HG03139 (cell line): ENCODE measurements at regions not wholly inside any gene's neighbourhood (a gene's known extent, or its start where the extent isn't known, plus 50 kb on each side); places are given as distances from the start of the nearest gene placed in this dataset.
"Not testable (repeated sequence)": the region's sequence is repeated elsewhere in the genome, so short reads cannot be mapped to it uniquely, and the experiment has no call there.

Experiments
- ATAC-seq: cut with Tn5 transposase; IDR thresholded peaks from one replicate; pipeline ENCODE4 v1.9.1; 2021; ENCODE audit not compliant: unreplicated experiment

GRCh38 chr4:181822005-181822375 is 421.2 kb upstream of the TENM3 start:
- ATAC-seq: no peak

- no peak for ATAC-seq
Measured at GRCh38 chr4:181823183-181823582, 420.0 kb upstream of the TENM3 start.

GRCh38 chr4:181823645-181824044 is 419.6 kb upstream of the TENM3 start:
- no peak for ATAC-seq

- no peak for ATAC-seq
Measured at GRCh38 chr4:181825564-181825963, 417.6 kb upstream of the TENM3 start.

- ATAC-seq: no peak
Measured at GRCh38 chr4:181827246-181827645, 416.0 kb upstream of the TENM3 start.

GRCh38 chr4:181830404-181831035 is 412.7 kb upstream of the TENM3 start:
- no peak for ATAC-seq

GRCh38 chr4:181834071-181834470 is 409.1 kb upstream of the TENM3 start:
- no peak for ATAC-seq

GRCh38 chr4:181835348-181835747 is 407.9 kb upstream of the TENM3 start:
- ATAC-seq: no peak

- ATAC-seq: no peak
Measured at GRCh38 chr4:181838253-181838652, 404.9 kb upstream of the TENM3 start.

- not testable (repeated sequence) for ATAC-seq
Measured at GRCh38 chr4:181843797-181844196, 399.4 kb upstream of the TENM3 start.

- ATAC-seq: no peak
Measured at GRCh38 chr4:181845617-181846016, 397.6 kb upstream of the TENM3 start.

GRCh38 chr4:181846934-181847333 is 396.3 kb upstream of the TENM3 start:
- ATAC-seq: no peak

- no peak for ATAC-seq
Measured at GRCh38 chr4:181848357-181848756, 394.8 kb upstream of the TENM3 start.

GRCh38 chr4:181849472-181849871 is 393.7 kb upstream of the TENM3 start:
- ATAC-seq: no peak

- ATAC-seq: no peak
Measured at GRCh38 chr4:181853881-181854511, 389.2 kb upstream of the TENM3 start.

- no peak for ATAC-seq
Measured at GRCh38 chr4:181855307-181855706, 387.9 kb upstream of the TENM3 start.

- not testable (repeated sequence) for ATAC-seq
Measured at GRCh38 chr4:181857471-181857870, 385.7 kb upstream of the TENM3 start.

GRCh38 chr4:181858741-181859140 is 384.5 kb upstream of the TENM3 start:
- ATAC-seq: no peak

- no peak for ATAC-seq
Measured at GRCh38 chr4:181859439-181859838, 383.8 kb upstream of the TENM3 start.

- no peak for ATAC-seq
Measured at GRCh38 chr4:181860157-181860556, 383.0 kb upstream of the TENM3 start.

- ATAC-seq: no peak
Measured at GRCh38 chr4:181860668-181861067, 382.5 kb upstream of the TENM3 start.

- no peak for ATAC-seq
Measured at GRCh38 chr4:181863856-181864255, 379.3 kb upstream of the TENM3 start.

- ATAC-seq: no peak
Measured at GRCh38 chr4:181870326-181870725, 372.9 kb upstream of the TENM3 start.
